ENCODE measurements at regions not wholly inside any gene's neighbourhood (a gene's known extent, or its start where the extent isn't known, plus 50 kb on each side); places are given as distances from the start of the nearest gene placed in this dataset.

- TF ChIP-seq SP1 (IDR thresholded peaks at IDR 0.05) (no peak), SUZ12 (IDR thresholded peaks at IDR 0.05) (no peak), ELF4 (IDR thresholded peaks at IDR 0.05) (no peak), HDGF (IDR thresholded peaks at IDR 0.05; ENCODE audit: borderline replicate concordance) (no peak), FOXK2 (IDR thresholded peaks at IDR 0.05) (no peak)
Observed at GRCh38 chr18:39274535-39274934, 1708.9 kb upstream of the CELF4 start.

Measured in HEK293T (cell line).